ENCODE measurements at regions not wholly inside any gene's neighbourhood (a gene's known extent, or its start where the extent isn't known, plus 50 kb on each side); places are given as distances from the start of the nearest gene placed in this dataset.
"Not testable (repeated sequence)": the region's sequence is repeated elsewhere in the genome, so short reads cannot be mapped to it uniquely, and the experiment has no call there.

DNA sequence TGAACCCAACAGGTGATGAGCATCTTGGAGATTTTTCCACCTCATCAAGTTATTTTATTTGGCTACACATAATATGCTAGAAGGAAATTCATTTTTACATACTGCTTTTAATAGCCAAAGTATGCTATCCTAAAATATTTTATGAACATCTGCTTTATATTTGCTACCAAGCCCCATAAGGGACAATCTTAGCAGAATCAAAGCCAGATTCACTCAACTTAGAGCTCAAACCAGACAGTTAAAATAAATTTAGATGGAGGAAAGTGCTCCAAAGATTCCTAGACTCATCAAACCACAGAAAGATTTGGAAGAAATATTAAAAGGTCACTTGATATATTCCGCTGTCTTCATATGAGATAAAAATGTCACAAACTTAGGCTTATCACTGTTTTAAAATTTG is 637.1 kb upstream of the CCNG1 start:
- no peak for DNase-seq (ENCODE audit: low spot score)

DNA sequence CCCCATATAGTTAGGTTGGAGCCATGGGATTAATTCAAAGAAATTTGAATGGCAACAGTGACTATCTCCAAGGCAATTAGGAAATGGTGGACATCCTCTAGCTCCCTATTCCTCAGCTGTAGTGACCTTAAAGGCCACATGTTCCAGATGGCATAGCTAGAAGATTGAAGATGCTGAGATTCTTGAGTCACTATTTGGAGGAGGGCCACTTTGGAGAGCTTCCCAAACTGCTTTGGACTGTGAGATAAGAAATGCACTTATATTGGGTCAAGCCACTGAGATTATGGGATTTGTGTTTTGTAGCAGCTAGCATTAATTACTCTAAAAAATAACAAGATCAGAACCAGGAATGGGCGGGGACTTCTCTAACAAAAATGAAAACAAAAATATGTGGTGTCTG is 636.2 kb upstream of the CCNG1 start:
- DNase-seq (ENCODE audit: low spot score), result no peak

DNA sequence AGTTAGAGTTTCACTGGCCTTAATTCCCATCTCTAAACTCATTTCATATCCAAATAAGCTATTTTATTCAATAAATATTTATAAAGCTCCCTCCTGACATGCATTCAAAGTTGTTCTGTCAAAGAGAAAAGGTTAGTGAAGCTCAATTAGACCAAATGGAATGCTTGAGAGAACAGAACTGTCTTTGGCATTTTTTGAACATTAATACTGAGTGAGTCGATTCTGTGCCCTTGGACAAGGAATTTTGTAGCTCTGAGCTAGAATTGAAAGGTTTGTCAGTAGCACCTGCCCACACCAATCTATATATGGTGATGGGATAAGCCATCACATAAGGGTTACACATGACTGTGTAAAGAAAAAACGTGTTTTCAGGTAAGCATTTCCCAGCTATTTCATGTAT is 631.2 kb upstream of the CCNG1 start:
- no peak for DNase-seq (ENCODE audit: low spot score)

DNA sequence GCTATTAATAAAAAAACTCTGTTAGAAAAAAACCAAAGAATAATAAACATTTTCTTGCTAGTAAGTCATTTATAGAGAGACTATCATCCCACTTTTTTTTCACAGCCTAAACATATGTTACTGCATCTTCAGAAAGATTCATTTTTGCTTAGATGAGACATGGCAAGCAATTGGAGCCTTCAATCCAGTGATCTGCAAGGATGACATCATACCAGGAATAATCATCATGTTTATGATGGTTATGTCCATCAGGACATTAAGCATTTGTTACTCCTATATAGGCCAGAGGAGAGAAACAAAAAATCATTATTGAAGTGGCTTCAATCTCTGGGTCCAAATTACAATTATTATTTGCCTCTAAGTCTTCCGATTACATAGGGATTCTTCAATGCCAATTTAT is 626.3 kb upstream of the CCNG1 start:
- no peak for DNase-seq (ENCODE audit: low spot score)

DNA sequence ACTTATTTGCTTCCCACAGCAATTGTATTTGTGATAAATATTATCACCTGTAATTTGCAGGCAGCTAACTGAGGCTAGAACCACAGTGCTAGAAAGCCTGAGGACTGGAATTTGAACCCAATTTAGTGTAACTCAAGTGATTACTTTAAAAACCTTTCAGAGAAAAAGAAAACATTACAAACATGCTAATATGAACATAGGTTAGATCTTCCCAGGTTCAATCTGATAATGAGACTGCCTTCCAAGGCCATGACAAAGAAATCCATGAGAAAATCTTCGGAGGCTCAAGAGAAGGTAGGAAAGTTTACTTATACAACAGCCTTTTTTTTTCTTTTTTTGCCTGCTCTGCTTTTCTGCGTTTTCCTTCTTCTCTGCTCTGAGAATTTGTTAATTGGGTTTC is 620.6 kb upstream of the CCNG1 start:
- no peak for DNase-seq (ENCODE audit: low spot score)

DNA sequence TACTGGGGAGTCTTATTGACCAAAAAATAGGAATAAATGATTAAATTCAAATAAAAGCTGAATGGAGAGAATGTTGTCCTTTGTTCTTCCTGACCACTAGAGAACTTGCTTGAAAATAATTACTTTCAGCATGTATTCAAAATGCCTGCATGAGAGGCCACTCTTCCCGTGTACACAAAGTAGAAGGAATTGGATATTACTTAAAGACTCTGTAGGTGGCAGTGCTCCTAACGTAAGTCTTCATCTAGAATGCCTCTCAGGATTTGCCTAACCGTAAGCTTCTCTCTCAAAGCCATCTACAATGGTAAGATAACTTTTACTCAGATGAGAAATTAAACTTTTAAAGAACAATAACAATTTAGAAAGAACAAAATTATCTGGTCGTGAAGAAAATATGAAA is 620.0 kb upstream of the CCNG1 start:
- no peak for DNase-seq (ENCODE audit: low spot score)

DNA sequence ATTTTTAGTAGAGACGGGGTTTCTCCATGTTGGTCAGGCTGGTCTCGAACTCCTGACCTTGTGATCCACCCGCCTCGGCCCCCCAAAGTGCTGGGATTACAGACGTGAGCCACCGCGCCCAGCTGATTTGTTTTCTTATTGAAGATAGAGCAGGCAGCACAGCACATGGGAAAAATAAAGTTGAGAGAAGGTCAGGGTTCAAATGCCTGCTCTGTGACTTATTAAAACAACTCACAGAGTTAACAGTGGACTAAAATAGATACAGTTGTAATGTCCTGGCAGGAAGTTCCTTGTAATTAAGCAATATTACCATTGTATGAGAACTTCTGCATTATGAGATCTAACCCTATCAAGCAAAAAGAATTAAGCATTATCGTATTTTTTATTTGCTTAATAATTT is 615.7 kb upstream of the CCNG1 start:
- not testable (repeated sequence) for DNase-seq (ENCODE audit: low spot score)

DNA sequence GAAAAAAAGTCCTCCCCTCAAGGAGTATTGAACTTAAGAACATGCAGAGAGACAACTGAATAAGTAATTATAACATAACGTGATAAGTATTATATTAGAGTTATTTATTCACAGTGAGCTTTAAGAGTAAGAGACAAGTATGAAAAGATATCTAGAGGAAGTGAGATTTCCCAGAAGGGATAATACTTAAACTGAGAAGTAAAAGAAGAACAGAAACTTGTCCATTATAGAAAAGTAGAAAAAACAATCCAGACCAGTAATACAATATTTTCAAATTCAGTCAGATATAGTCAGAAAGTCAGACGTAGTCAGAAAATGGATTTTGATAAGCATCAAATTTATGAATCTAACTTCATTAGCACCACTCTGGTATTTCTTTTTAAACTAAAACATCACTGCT is 613.0 kb upstream of the CCNG1 start:
- DNase-seq (ENCODE audit: low spot score), result no peak

DNA sequence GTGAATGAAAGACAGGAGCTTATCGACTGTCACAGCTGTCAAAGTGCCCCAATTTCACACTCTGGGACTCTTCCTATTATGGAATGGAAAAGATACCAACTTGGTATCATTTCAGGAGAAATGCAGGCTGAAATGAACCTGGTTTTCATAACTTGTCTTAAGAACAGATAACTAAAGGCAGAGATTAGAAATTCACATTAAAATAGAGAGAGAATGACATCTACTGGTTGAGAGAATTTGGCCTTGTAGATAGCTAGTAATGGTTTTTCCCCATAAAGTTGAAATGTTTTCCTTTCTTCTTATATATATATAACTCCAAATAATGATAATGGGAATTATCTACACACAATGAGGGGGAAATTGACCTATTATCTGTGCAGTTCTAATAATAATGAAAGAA is 600.2 kb upstream of the CCNG1 start:
- DNase-seq (ENCODE audit: low spot score), result no peak

DNA sequence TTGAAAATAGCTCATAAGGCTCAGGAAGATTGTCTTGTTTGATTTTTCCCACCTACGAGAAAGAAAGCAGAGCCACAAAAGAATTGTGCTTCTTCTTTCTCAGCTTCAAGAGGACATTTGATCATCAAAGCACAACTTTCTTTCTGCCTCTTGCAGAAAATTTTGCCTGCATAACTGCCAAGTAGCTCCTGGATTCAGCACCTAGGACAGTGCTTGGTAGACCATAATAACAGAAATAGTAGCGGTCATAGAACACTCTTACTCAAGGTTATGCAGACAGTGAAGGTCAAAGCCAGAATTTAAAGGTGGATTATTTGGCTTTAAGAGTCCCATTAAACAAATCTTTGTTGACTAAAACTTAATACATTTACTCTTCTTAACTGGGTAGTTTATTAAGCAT is 594.7 kb upstream of the CCNG1 start:
- no peak for DNase-seq (ENCODE audit: low spot score)

DNA sequence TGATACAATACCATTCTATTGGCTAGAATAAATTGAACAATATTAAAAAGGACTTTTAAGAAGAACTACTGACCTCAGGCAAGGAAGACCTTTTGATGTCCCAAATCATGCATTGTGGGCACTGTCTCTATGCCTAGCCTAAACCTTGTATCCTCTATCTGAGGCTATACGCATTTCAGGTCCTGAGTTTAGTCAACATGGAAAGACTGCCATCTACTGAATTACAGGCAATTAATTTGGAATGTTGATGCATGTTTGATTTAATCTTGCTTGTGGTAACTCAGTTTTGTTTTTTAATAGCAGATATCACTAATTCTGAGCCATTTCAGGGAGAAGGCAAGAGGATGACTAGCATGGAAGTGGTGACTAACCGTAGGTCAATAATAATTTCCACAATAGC is 585.3 kb upstream of the CCNG1 start:
- no peak for DNase-seq (ENCODE audit: low spot score)

DNA sequence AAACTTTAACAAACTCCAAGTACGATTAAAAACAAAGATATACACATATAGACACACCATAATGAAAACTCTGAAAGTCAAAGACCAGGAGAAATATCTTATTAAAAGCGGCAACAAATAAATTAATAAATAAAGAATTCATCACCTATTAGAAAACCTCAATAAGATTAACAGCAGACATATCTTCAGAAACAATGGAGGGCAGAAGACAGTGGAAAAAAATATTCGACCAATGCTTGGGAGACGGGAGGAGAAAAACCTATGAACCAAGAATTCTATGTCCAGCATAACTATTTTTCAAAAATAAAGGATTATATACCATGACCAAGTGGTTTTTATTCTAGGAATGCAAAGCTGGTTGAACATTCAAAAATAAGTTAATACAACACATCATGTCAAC is 578.6 kb upstream of the CCNG1 start:
- no peak for DNase-seq (ENCODE audit: low spot score)

DNA sequence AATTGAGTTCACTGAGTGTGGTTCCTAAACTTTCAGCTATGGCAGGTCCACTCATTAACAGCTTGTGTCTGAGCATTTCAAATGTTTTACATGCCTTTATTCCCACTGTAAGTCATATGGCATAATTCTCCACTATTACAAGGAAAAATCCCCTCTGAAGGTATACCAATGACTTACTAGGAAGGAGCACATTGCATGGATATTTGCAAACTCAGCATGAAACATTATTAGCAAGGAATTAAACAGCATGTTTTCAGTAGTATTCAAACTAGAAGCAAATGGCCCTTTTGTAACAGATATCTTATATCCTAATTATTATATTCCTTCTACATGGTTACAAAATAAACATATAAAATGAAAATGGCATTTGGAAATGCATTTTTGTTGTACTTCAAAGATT is 566.4 kb upstream of the CCNG1 start:
- DNase-seq (ENCODE audit: low spot score), result no peak

DNA sequence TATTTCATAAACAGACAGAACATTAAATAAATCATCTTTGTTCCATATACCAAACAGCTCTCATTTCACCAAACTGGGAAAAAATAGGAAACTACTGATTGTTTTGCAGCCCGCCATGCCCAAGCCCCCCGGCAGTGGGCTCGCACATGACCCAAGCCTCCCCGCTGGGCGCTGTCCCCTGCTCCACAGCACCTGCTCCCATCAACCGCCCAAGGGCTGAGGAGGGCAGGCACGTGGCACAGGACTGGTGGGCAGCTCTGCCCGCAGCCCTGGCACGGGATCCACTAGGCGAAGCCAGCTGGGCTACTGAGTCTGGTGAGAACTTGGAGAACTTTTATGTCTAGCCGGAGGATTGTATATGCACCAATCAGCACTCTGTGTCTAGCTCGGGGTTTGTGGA is 554.8 kb upstream of the CCNG1 start:
- DNase-seq (ENCODE audit: low spot score), result no peak

DNA sequence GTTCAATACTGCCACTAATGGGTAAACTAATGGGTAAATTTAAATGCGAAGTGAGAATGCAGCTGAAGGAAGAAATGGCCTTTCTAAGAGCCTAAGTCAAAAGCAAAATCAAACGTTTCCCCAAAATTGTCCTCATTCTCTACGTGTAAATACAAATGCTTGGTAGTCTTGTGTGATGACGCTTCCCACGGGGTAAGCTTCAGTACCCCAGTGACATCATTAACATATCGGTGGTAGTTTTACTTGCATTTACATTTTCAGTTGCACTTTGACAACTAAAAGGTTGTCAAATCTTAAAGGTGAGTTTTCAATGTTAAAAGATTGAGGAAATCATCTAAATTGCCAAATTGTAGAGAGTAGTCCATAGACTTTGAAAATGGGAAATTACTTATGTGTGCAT is 550.7 kb upstream of the CCNG1 start:
- DNase-seq (ENCODE audit: low spot score), result no peak

DNA sequence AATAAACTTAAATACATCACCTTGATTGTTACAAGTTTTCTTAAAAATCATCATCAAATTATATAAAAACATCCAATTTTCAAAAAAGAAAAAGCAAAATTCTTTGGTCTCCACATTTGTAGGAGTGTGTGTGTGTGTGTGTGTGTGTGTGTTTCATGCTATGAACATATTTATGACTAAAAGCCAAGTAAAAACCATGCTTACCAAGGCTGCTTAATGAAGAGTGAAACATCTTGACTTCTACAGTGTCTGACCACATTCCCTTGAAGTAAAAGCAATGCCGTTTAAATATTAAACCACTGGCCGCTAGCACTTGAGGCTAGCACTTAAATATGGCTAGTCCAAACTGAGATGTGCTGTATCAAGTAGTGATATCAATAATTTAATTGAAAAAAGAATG is 549.1 kb upstream of the CCNG1 start:
- no peak for DNase-seq (ENCODE audit: low spot score)

DNA sequence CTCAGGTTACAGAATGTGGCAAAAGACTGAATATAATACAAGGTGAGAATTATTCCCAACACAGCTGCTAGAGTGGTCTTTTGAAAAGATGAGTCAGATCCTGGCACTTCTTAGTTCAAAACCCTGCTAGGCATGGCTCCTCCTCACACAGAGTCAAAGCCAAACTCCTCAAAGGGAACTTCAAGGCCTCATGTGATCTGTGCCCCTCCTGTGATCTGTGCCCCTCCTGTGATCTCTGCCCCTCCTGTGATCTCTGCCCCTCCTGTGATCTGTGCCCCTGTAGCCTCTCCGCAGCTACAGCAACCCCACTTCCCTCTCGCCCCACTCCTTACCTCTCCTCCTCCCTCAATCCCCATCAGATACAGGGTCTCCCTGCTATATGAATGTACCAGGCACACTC is 525.5 kb upstream of the CCNG1 start:
- no peak for DNase-seq (ENCODE audit: low spot score)

DNA sequence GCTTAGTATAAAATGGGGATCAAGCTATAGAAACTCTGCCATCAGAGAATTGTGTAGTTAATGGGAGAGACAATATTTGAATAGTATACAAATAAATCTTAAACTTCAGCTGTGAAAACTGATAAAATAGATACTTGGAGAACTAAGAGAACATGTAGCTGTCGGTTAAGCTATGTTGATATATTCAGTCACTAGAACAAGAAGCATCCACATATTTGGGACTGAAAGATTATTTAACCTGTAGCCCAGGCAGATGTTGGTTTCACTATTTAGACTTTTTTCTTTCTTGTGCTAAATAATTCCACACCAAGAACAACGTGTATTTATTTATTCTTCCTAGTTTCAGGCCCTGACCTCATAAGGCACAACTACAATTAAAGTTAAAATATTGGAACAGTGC is 521.0 kb upstream of the CCNG1 start:
- DNase-seq (ENCODE audit: low spot score), result no peak

DNA sequence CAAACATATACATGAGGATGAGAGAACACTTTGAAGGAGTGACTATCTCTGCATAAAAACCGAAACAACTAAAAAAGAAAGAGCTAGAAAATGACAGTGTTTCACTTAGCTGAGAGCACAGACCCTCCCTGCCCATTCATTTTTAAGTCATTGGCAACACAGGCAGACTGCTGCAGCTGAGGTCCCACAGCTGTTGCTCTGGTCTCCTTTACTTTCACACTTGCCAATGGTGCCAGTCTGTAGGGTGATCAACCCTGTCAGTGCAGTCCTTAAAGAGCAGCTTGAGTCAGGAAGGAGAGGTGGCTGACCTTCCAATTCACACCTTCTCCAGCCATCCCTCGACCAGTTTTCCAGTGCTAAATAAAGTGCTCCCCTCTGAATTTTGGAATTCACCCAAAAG is 508.3 kb upstream of the CCNG1 start:
- DNase-seq (ENCODE audit: low spot score), result no peak

DNA sequence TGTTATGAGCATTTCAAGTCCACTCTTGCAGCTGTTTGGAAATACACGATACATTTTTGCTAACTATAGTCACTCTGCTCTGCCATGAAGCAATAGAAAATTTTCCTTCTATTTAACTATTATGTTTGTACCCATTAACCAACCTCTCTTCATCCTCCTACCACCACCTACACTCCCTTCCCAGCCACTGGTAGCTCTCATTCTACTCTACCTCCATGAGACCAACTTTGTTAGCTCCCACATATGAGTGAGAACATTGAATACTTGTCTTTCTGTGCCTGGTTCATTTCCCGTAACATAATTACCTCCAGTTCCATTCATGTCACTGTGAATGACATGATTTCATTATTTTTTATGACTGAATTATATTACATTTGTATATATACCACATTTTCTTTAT is 505.9 kb upstream of the CCNG1 start:
- no peak for DNase-seq (ENCODE audit: low spot score)

DNA sequence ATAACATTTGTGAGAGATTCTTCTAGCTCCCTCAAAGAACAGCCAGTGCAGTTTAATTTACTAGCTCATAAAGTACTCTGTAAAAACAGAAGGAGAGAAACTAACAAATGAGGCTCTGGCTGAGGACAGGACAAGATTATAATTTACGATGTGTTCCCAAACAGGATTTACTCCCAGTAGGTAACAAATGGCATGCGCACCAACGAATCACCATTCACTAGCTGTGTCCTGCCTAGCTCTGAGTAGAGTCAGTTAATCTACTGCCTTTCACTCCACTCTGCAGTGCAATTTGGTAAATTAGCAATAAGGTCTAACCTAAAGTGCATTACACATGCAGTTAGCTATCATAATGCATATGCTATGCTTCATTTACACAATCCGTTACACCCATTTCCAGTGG is 497.4 kb upstream of the CCNG1 start:
- no peak for DNase-seq (ENCODE audit: low spot score)

DNA sequence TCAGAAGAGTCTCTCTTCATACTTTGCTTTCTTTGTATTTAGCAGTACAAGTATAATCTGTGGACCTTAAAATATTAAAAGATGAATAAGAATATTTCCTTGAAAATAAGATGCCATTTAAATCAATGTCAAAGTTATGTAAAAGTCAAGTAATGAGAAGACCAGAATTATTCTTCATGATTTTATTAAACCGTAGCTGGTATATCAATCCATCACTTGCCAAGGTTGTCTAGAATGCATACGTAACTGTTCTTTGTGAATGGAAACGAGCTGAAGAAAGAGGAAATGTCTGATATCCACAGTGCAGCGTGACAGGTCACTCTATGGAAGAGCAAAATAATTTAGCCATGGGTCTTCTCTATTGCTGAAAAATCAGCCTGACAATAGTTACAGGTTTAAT is 488.7 kb upstream of the CCNG1 start:
- no peak for DNase-seq (ENCODE audit: low spot score)

DNA sequence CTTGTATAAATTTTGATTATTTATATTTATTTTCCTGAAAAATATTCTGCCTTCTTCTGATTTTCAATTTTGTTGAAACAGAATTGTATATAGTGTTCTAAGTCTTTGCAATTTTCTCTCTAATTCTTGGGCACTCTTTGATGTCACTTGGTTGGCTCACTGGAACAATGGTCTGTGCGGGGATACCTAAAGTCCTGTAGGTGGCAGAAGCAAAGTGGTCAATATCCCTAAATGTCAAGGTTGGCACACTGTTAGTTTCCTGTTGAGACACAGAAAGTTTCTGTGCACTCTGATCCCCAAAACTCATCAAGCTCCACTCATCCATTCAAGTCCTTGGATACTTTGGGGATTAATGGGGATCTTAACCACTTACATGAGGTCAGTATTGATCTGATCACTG is 480.8 kb upstream of the CCNG1 start:
- DNase-seq (ENCODE audit: low spot score), result no peak

DNA sequence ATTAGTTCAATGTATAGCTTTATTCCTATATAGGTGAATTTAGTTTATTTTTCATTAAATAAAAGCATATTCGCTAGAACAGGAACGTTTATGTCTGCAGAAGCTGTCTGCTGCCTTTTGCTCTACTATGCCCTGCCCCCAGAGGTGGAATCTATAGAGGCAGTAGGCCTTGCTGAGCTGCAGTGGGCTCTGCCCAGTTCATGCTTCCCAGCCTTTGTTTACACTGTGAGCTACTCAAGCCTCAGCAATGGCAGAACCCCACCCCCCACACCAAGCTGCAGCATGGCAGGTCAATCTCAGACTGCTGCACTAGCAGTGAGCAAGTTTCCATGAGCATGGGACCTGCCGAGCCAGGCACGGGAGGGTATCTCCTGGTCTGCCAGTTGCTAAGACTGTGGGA is 473.3 kb upstream of the CCNG1 start:
- not testable (repeated sequence) for DNase-seq (ENCODE audit: low spot score)

DNA sequence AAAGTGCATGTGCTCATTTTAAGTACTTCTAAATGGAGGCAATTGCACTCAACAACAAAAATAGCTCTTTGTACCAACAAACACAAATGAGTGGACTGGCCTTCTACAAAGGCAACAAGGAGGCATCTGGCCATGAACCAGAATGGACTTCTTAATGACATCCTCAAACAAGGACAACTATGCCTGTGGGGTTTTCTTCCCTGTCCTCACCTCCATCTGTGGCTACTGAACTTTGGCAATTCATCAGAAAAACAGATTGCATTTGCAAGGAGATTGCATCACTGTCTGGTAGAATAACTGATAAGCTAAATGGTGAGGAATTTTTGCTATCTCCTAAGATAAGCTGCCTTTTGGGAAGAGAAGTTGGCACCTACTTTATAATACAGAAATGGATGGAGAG is 447.3 kb upstream of the CCNG1 start:
- DNase-seq (ENCODE audit: low spot score), result no peak
